ENCODE measurements at regions not wholly inside any gene's neighbourhood (a gene's known extent, or its start where the extent isn't known, plus 50 kb on each side); places are given as distances from the start of the nearest gene placed in this dataset.

DNA sequence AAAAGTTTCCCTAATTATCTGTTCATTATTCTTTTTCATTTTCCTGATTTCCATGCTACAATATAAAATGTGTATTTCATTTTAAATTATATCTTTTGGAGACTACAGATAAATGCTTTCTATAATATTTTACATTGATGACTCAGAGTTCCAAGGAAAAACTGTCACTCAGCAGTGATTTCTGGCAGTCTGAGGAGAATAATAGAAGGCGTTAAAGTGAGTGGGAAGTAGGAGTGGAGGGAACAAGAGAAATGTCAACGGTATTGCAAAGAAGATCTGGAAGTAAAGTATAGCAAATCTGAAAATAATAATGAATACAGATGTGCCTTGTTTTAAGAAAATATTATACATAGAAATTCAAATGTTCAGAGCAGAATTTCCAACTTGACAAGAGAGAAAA is 293.6 kb upstream of the PITX2 start:
- WGBS, 2 donors = 51 to 55% methylated on average over 2 of the region's 2 CpGs
- Histone ChIP-seq H3K27ac (ENCODE audit: low read depth in 2 of 2, low read length in 1 of 2) (no peak overlapping the region), H3K27me3 (ENCODE audit: control insufficient read depth in 1 of 2, insufficient read depth in 2 of 2, low read length in 2 of 2) (no peaks in the 10 kb centered on the region)

DNA sequence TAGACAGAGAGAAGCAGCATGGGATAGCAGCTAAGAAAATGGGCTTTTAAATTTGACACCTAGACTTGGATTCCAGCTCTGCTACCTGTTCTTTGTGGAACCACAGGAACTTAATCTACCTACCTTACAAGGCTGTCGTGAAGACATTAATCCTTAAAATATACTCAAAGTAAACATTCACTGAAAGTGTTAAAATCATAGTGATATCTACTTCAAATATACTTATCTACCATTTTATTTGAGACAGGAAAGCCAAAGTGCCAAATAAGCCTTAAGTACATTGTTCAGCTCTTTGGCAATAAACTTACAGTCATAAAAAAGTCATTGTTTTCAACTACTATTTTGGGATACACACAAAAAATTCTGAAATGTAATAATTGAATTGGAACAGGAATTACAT is 295.0 kb upstream of the PITX2 start:
- Histone ChIP-seq H3K27ac (ENCODE audit: low read depth in 2 of 2, low read length in 1 of 2) (no peak overlapping the region), H3K4me3 (ENCODE audit: low read depth in 1 of 2, low read length in 2 of 2) (no peak overlapping the region), H3K4me1 (ENCODE audit: control insufficient read depth in 2 of 2, insufficient read depth in 2 of 2, low read length in 1 of 2) (no peaks in the 10 kb centered on the region), H3K27me3 (ENCODE audit: control insufficient read depth in 1 of 2, insufficient read depth in 2 of 2, low read length in 2 of 2) (no peaks in the 10 kb centered on the region), H3K9me3 (ENCODE audit: control insufficient read depth in 2 of 2, insufficient read depth in 1 of 2, low read depth in 1 of 2, low read length in 1 of 2) (no peaks in the 10 kb centered on the region), H3K36me3 (ENCODE audit: control insufficient read depth in 2 of 2, insufficient read depth in 2 of 2, low read length in 1 of 2) (no peaks in the 10 kb centered on the region)
- WGBS, 2 donors = 42 to 60% methylated on average over 1 of the region's 1 CpG

More for the DNA sequence above, 293.6 kb upstream of the PITX2 start:
- H3K4me1 ChIP-seq (ENCODE audit: control insufficient read depth in 2 of 2, insufficient read depth in 2 of 2, low read length in 1 of 2) = no peaks in the 10 kb centered on the region
- H3K4me3 ChIP-seq (ENCODE audit: low read depth in 1 of 2, low read length in 2 of 2) = no peak overlapping the region
- no peaks in the 10 kb centered on the region for H3K9me3 ChIP-seq (ENCODE audit: control insufficient read depth in 2 of 2, insufficient read depth in 1 of 2, low read depth in 1 of 2, low read length in 1 of 2)
- no peaks in the 10 kb centered on the region for H3K36me3 ChIP-seq (ENCODE audit: control insufficient read depth in 2 of 2, insufficient read depth in 2 of 2, low read length in 1 of 2)

DNA sequence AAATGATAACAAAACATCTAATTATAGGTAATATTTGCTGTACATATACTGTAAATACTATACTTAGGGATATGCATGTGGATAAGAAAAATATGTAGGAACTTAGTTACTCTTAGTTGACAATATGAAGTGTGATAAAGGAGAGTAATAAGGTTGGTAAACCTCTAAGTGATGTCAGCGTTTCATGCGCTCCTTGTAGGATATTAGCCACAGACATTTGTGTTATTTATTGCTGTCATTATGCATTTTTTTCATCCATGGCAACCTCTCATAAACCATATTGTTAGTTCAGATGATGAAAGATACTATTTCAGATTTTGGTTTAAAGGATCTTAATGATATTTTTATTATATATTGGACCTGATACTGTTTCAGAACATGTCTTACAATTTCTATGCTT is 298.1 kb upstream of the PITX2 start:
- no peaks in the 10 kb centered on the region for H3K27me3 ChIP-seq (ENCODE audit: control insufficient read depth in 1 of 2, insufficient read depth in 2 of 2, low read length in 2 of 2)
- no peaks in the 10 kb centered on the region for H3K9me3 ChIP-seq (ENCODE audit: control insufficient read depth in 2 of 2, insufficient read depth in 1 of 2, low read depth in 1 of 2, low read length in 1 of 2)
- no peak overlapping the region for H3K27ac ChIP-seq (ENCODE audit: low read depth in 2 of 2, low read length in 1 of 2)
- 91 to 92% methylated on average over 2 of the region's 2 CpGs for WGBS, 2 donors
- H3K36me3 ChIP-seq (ENCODE audit: control insufficient read depth in 2 of 2, insufficient read depth in 2 of 2, low read length in 1 of 2) = no peaks in the 10 kb centered on the region
- H3K4me3 ChIP-seq (ENCODE audit: low read depth in 1 of 2, low read length in 2 of 2) = no peak overlapping the region
- no peaks in the 10 kb centered on the region for H3K4me1 ChIP-seq (ENCODE audit: control insufficient read depth in 2 of 2, insufficient read depth in 2 of 2, low read length in 1 of 2)

DNA sequence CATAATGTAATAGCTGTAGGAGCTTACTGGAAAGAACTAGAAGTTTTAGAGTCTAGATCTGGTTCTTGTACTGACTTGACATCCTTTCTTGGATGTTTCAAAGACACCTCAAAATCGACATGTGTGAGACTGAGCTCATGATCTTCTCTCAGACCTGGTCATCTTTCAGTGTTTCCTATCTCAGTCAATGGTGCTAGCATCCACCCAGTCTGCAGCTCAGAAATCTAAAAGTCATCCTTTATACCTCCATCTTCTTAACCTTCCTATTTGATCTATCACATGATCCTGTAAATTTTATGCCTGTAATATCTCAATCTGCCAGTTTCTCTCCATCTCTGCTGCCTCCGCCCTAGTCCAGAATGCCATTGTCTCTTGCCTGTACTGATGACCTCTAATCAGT is 301.9 kb upstream of the PITX2 start:
- H3K36me3 ChIP-seq (ENCODE audit: control insufficient read depth in 2 of 2, insufficient read depth in 2 of 2, low read length in 1 of 2) = no peaks in the 10 kb centered on the region
- no peaks in the 10 kb centered on the region for H3K27me3 ChIP-seq (ENCODE audit: control insufficient read depth in 1 of 2, insufficient read depth in 2 of 2, low read length in 2 of 2)
- no peaks in the 10 kb centered on the region for H3K4me1 ChIP-seq (ENCODE audit: control insufficient read depth in 2 of 2, insufficient read depth in 2 of 2, low read length in 1 of 2)
- no peak overlapping the region for H3K4me3 ChIP-seq (ENCODE audit: low read depth in 1 of 2, low read length in 2 of 2)
- whole genome bisulfite sequencing, 2 donors = 72 to 75% methylated on average over 2 of the region's 2 CpGs
- H3K9me3 ChIP-seq (ENCODE audit: control insufficient read depth in 2 of 2, insufficient read depth in 1 of 2, low read depth in 1 of 2, low read length in 1 of 2) = no peaks in the 10 kb centered on the region
- no peak overlapping the region for H3K27ac ChIP-seq (ENCODE audit: low read depth in 2 of 2, low read length in 1 of 2)

DNA sequence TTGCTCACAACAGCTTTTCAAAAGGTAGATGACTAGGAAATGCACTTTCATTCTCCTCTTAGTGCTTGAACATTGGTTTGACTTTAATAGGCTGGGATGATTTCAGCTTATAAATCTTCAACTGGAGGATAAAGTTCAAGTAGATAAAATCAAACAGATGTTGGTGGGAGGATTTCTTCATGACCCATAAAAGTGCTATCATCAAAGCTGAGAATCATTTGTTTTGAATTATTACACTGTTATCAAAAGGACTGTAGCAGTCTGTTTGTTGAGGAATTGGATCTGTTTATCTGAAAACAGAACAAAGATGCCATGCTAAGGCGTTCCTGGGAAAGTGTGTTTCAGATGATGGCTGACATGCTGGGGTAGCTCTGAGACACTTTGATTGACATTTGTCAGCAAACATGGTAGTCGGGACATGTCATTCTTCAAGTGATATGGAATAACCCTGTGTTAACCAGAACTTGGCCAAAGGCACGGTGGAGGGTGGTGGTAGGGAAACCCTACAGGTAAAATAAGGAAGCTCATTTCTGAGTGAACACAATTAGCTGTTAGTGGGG is 304.0 kb upstream of the PITX2 start:
- Histone ChIP-seq H3K9me3 (ENCODE audit: control insufficient read depth in 2 of 2, insufficient read depth in 1 of 2, low read depth in 1 of 2, low read length in 1 of 2) (no peaks in the 10 kb centered on the region), H3K4me3 (ENCODE audit: low read depth in 1 of 2, low read length in 2 of 2) (no peak overlapping the region), H3K4me1 (ENCODE audit: control insufficient read depth in 2 of 2, insufficient read depth in 2 of 2, low read length in 1 of 2) (no peaks in the 10 kb centered on the region), H3K36me3 (ENCODE audit: control insufficient read depth in 2 of 2, insufficient read depth in 2 of 2, low read length in 1 of 2) (no peaks in the 10 kb centered on the region), H3K27ac (ENCODE audit: low read depth in 2 of 2, low read length in 1 of 2) (no peak overlapping the region), H3K27me3 (ENCODE audit: control insufficient read depth in 1 of 2, insufficient read depth in 2 of 2, low read length in 2 of 2) (no peaks in the 10 kb centered on the region)
- 30 to 42% methylated on average over 3 of the region's 3 CpGs for WGBS, 2 donors

DNA sequence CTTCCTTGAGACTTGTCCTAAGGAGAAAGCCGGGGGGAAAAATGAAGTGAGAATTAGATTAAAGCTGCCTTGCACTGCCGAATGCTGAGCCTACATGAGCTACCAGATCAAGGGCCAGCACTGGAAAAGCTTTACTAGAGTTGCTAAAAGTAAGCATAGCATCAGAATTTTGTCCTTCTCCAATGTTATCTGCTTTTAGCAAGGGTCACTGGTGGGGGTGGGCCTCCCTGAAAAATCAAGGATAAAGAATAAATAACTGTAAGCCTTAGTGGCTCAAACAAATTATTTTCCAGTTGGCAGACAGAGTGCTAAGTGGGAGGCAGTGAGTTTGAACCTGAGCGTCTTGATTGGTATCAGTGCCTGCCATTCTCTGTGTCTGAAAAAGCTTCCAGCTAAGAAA is 310.5 kb upstream of the PITX2 start:
- no peak overlapping the region for H3K27ac ChIP-seq (ENCODE audit: low read depth in 2 of 2, low read length in 1 of 2)
- no peaks in the 10 kb centered on the region for H3K4me1 ChIP-seq (ENCODE audit: control insufficient read depth in 2 of 2, insufficient read depth in 2 of 2, low read length in 1 of 2)
- H3K27me3 ChIP-seq (ENCODE audit: control insufficient read depth in 1 of 2, insufficient read depth in 2 of 2, low read length in 2 of 2) = no peaks in the 10 kb centered on the region
- H3K36me3 ChIP-seq (ENCODE audit: control insufficient read depth in 2 of 2, insufficient read depth in 2 of 2, low read length in 1 of 2) = no peaks in the 10 kb centered on the region
- H3K4me3 ChIP-seq (ENCODE audit: low read depth in 1 of 2, low read length in 2 of 2) = no peak overlapping the region
- no peaks in the 10 kb centered on the region for H3K9me3 ChIP-seq (ENCODE audit: control insufficient read depth in 2 of 2, insufficient read depth in 1 of 2, low read depth in 1 of 2, low read length in 1 of 2)
- WGBS, 2 donors = 59 to 67% methylated on average over 3 of the region's 3 CpGs

DNA sequence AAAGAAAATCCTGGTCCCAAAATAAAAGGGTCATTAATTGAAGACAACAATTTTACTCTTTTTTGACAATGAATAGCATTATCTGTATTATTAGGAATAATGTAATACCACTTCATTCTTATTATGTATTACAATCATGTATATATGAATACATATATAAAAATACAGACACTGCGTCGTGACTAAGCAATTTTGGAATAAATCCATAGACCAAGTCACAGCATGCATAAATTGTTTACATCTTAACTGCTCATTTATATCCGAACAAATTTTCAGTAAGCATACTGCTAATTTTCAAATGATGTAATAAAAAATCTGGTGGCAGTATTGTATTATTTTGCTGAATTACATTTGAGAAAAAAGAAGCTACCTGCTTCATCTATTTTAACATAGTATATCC is 321.6 kb upstream of the PITX2 start:
- Histone ChIP-seq H3K36me3 (ENCODE audit: control insufficient read depth in 2 of 2, insufficient read depth in 2 of 2, low read length in 1 of 2) (no peaks in the 10 kb centered on the region), H3K4me1 (ENCODE audit: control insufficient read depth in 2 of 2, insufficient read depth in 2 of 2, low read length in 1 of 2) (no peaks in the 10 kb centered on the region), H3K27ac (ENCODE audit: low read depth in 2 of 2, low read length in 1 of 2) (no peak overlapping the region), H3K9me3 (ENCODE audit: control insufficient read depth in 2 of 2, insufficient read depth in 1 of 2, low read depth in 1 of 2, low read length in 1 of 2) (no peaks in the 10 kb centered on the region), H3K27me3 (ENCODE audit: control insufficient read depth in 1 of 2, insufficient read depth in 2 of 2, low read length in 2 of 2) (no peaks in the 10 kb centered on the region), H3K4me3 (ENCODE audit: low read depth in 1 of 2, low read length in 2 of 2) (no peak overlapping the region)
- WGBS, 2 donors = 37 to 58% methylated on average over 3 of the region's 3 CpGs

DNA sequence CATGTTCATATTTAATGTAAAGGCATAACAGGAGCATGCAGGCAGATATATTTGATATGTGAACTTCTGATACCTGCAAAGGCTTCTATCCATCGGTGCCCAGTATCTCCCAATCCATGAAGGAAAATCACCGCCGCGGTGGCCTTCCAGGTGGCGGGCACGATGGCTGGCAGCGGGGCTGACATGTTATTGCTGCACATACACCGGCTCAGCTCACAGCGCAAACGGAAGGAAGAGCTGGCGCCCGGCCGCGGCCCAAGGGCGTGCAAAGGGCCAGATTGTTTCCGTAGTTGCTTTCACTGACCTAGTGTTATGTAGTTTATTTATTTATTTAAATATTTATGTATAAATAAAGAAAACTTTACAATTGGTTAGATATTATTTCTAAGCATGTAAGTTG is 322.7 kb upstream of the PITX2 start:
- WGBS, 2 donors = 96% methylated on average over 16 of the region's 16 CpGs
- H3K36me3 ChIP-seq (ENCODE audit: control insufficient read depth in 2 of 2, insufficient read depth in 2 of 2, low read length in 1 of 2) = no peaks in the 10 kb centered on the region
- no peak overlapping the region for H3K4me3 ChIP-seq (ENCODE audit: low read depth in 1 of 2, low read length in 2 of 2)

DNA sequence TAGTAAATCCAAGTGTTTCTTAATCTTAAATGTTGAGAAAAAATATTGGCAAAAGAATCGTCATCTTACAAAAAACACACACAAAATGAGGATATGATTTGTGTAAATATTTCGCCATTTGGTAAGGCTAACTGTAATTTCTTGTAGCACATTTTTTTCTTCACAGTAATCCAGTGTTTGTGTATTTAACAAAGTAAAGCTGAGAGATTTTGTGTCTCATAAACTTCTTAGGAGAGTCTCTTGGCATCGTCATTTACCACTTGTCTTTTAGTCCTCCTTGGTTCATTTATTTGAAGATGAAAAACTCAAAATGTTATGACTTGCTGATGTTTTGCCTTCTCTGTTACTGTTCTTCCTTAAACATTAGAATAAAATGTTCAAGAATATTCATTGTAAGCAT is 326.7 kb upstream of the PITX2 start:
- no peaks in the 10 kb centered on the region for H3K9me3 ChIP-seq (ENCODE audit: control insufficient read depth in 2 of 2, insufficient read depth in 1 of 2, low read depth in 1 of 2, low read length in 1 of 2)
- H3K4me1 ChIP-seq (ENCODE audit: control insufficient read depth in 2 of 2, insufficient read depth in 2 of 2, low read length in 1 of 2) = no peaks in the 10 kb centered on the region
- no peak overlapping the region for H3K27ac ChIP-seq (ENCODE audit: low read depth in 2 of 2, low read length in 1 of 2)
- H3K4me3 ChIP-seq (ENCODE audit: low read depth in 1 of 2, low read length in 2 of 2) = no peak overlapping the region
- no peaks in the 10 kb centered on the region for H3K27me3 ChIP-seq (ENCODE audit: control insufficient read depth in 1 of 2, insufficient read depth in 2 of 2, low read length in 2 of 2)
- H3K36me3 ChIP-seq (ENCODE audit: control insufficient read depth in 2 of 2, insufficient read depth in 2 of 2, low read length in 1 of 2) = no peaks in the 10 kb centered on the region
- WGBS, 2 donors = 56 to 72% methylated on average over 3 of the region's 3 CpGs

More for the DNA sequence above, 322.7 kb upstream of the PITX2 start:
- Histone ChIP-seq H3K9me3 (ENCODE audit: control insufficient read depth in 2 of 2, insufficient read depth in 1 of 2, low read depth in 1 of 2, low read length in 1 of 2) (no peaks in the 10 kb centered on the region), H3K27ac (ENCODE audit: low read depth in 2 of 2, low read length in 1 of 2) (no peak overlapping the region), H3K4me1 (ENCODE audit: control insufficient read depth in 2 of 2, insufficient read depth in 2 of 2, low read length in 1 of 2) (no peaks in the 10 kb centered on the region), H3K27me3 (ENCODE audit: control insufficient read depth in 1 of 2, insufficient read depth in 2 of 2, low read length in 2 of 2) (no peaks in the 10 kb centered on the region)

DNA sequence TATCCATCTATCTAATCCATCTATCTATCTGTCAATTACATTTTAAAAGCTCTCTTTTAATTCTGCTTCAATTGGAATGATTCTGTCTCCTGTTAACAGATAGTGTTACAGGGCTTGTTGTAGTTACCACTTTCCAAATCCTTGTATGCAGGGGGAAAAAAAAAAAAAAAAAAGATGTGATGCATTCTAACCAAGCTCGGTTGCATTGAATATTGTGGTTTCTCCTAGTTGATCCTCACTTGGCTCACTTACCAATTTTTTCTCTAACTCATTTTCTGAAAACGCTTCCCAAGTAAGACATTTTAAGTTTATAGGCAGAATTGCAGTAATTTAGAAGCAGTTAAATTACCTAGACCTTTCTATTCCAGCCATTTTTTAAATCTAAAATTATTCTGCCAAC is 327.9 kb upstream of the PITX2 start:
- H3K4me3 ChIP-seq (ENCODE audit: low read depth in 1 of 2, low read length in 2 of 2) = no peak overlapping the region
- 66 to 71% methylated on average over 2 of the region's 2 CpGs for WGBS, 2 donors
- H3K27me3 ChIP-seq (ENCODE audit: control insufficient read depth in 1 of 2, insufficient read depth in 2 of 2, low read length in 2 of 2) = no peaks in the 10 kb centered on the region
- H3K4me1 ChIP-seq (ENCODE audit: control insufficient read depth in 2 of 2, insufficient read depth in 2 of 2, low read length in 1 of 2) = no peaks in the 10 kb centered on the region
- H3K36me3 ChIP-seq (ENCODE audit: control insufficient read depth in 2 of 2, insufficient read depth in 2 of 2, low read length in 1 of 2) = no peaks in the 10 kb centered on the region
- H3K9me3 ChIP-seq (ENCODE audit: control insufficient read depth in 2 of 2, insufficient read depth in 1 of 2, low read depth in 1 of 2, low read length in 1 of 2) = no peaks in the 10 kb centered on the region
- H3K27ac ChIP-seq (ENCODE audit: low read depth in 2 of 2, low read length in 1 of 2) = no peak overlapping the region
